Mesendoderm (in vitro differentiated cells): ENCODE measurements at regions not wholly inside any gene's neighbourhood (a gene's known extent, or its start where the extent isn't known, plus 50 kb on each side); places are given as distances from the start of the nearest gene placed in this dataset.

Experiments used
- DNase-seq: peaks from one replicate; pipeline ENCODE4 v3.0.0; 2013
- H2AK5ac ChIP-seq: 2 replicates; pipeline ENCODE4 v1.6.1; 2013; ENCODE audit warnings: low read length, inconsistent platforms
- H2BK120ac ChIP-seq: 2 replicates; pipeline ENCODE4 v1.6.1; 2013; ENCODE audit warnings: low read depth, mild to moderate bottlenecking, low read length, moderate library complexity, mixed read lengths
- H2BK15ac ChIP-seq: replicated peaks from 2 replicates; pipeline ENCODE4 v1.6.1; 2013; ENCODE audit warnings: low read depth, mild to moderate bottlenecking, moderate library complexity
- H2BK5ac ChIP-seq: 2 replicates; pipeline ENCODE4 v1.6.1; 2013; ENCODE audit warnings: low read length, inconsistent platforms
- H3K18ac ChIP-seq: 2 replicates; pipeline ENCODE4 v1.6.1; 2013; ENCODE audit warnings: mild to moderate bottlenecking, low read length, mixed read lengths
- H3K23ac ChIP-seq: one replicate; pipeline ENCODE4 v1.6.1; 2013; ENCODE audit warnings: low read length
- H3K27ac ChIP-seq: 2 replicates; pipeline ENCODE4 v1.5.1; 2013; ENCODE audit warnings: low read depth, mild to moderate bottlenecking, inconsistent platforms, low read length, moderate library complexity
- H3K27me3 ChIP-seq: 2 replicates; pipeline ENCODE4 v1.6.1; 2013; ENCODE audit warnings: low read length, control low read depth, mild to moderate bottlenecking, inconsistent platforms; ENCODE audit not compliant: insufficient read depth, poor library complexity
- H3K36me3 ChIP-seq: 2 replicates; pipeline ENCODE4 v1.6.1; 2013; ENCODE audit warnings: low read length, inconsistent platforms; ENCODE audit not compliant: control insufficient read depth, insufficient read depth
- H3K4ac ChIP-seq: one replicate; pipeline ENCODE4 v1.6.1; 2013; ENCODE audit warnings: low read depth, mild to moderate bottlenecking, low read length, moderate library complexity
- H3K4me1 ChIP-seq: 2 replicates; pipeline ENCODE4 v1.6.1; 2013; ENCODE audit warnings: low read depth, low read length, inconsistent platforms; ENCODE audit not compliant: control insufficient read depth
- H3K4me2 ChIP-seq: 2 replicates; pipeline ENCODE4 v1.6.1; 2013; ENCODE audit warnings: low read length
- H3K4me3 ChIP-seq: 2 replicates; pipeline ENCODE4 v1.5.1; 2013; ENCODE audit warnings: mild to moderate bottlenecking, low read length
- H3K56ac ChIP-seq: one replicate; pipeline ENCODE4 v1.6.1; 2013; ENCODE audit warnings: low read length
- H3K79me1 ChIP-seq: 2 replicates; pipeline ENCODE4 v1.6.1; 2013; ENCODE audit warnings: low read length, inconsistent platforms
- H3K79me2 ChIP-seq: 2 replicates; pipeline ENCODE4 v1.6.1; 2013; ENCODE audit warnings: mild to moderate bottlenecking, low read length; ENCODE audit not compliant: control insufficient read depth, insufficient read depth
- H3K9ac ChIP-seq: 2 replicates; pipeline ENCODE4 v1.6.1; 2013; ENCODE audit warnings: low read length, inconsistent platforms
- H4K5ac ChIP-seq: one replicate; pipeline ENCODE4 v1.6.1; 2013; ENCODE audit warnings: low read length
- H4K8ac ChIP-seq: one replicate; pipeline ENCODE4 v1.6.1; 2013; ENCODE audit warnings: low read depth, mild to moderate bottlenecking, control low read depth, low read length, moderate library complexity
- WGBS: extraction: QIAGEN DNeasy Blood & Tissue Kit; methylation state at CpG from one replicate; pipeline ENCODE4 v1.1.7; 2013; ENCODE audit warnings: low lambda C conversion rate, missing lambda C conversion rate; ENCODE audit not compliant: insufficient coverage; ENCODE audit errors: extremely low coverage; 5-methylcytosine and 5-hydroxymethylcytosine counted together

DNA sequence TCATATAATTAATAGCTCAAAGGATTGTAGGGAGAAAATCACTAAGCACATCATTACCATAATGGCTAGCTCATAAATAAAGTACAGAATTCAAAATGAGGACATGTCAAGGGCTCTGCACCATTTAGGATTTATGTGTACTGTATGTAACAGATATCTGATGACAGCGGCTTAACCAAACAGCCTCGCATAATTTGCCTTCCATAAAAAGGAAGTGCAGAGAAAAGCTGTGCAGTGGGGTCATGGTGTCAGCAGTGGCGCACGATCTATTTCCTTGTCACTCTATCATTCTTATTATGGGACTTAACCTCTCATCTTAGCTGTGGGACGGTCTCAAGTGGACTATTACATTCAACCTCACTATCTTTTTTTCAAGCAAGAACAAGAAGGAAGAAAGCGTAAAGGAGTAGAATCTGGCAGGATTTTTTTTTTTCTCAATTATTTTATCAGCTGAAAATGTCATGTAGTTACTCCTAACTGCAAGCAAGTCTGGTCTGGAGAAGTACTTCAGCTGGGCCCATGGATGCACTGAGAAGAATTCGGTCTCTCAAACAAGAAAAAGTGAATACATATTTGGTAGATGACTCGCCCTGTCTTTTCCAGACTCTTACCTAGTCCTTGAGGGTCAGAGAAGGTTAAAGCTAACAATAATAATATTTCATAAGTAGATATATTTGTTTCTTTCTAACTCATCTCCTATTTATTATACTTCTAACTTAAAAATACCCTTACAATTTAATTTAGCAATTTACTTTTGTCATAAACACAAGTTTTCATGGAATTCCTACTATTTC, 94.6 kb downstream of the COX18 start:
- Histone ChIP-seq H3K4me2 (no peak overlapping the region), H3K4me1 (no peaks in the 10 kb centered on the region), H2AK5ac (no peak overlapping the region), H2BK15ac (no peak overlapping the region), H3K36me3 (no peaks in the 10 kb centered on the region), H3K9ac (no peak overlapping the region), H2BK5ac (no peak overlapping the region), H3K4ac (no peak overlapping the region), H4K8ac (no peak overlapping the region), H3K23ac (no peak overlapping the region), H4K5ac (no peak overlapping the region), H3K79me2 (no peaks in the 10 kb centered on the region), H3K79me1 (no peaks in the 10 kb centered on the region), H3K56ac (no peak overlapping the region), H3K18ac (no peak overlapping the region), H2BK120ac (no peak overlapping the region), H3K27ac (no peak overlapping the region), H3K4me3 (no peak overlapping the region), H3K27me3 (no peaks in the 10 kb centered on the region)
- DNase-seq, result peak; percentile 21
- WGBS, result no CpG with 5 or more reads among the region's 8 CpGs

DNA sequence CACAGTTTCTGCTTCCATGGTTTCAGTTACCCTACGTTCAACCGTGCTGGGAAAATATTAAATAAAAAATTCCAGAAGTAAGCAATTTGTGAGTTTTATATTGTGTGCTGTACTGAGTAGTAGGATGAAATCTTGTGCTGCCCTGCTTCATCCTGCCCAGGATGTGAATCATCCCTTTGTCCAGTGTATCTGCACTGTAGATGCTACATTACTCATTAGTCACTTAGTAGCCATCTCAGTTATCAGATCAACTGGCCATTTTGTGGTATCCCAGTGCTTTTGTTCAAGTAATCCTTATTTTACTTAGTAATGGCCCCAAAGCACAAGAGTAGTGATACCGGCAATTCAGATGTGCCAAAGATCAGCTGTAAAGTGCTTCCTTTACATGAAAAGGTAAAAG, 97.9 kb downstream of the COX18 start:
- no peak overlapping the region for H3K18ac ChIP-seq
- H3K27ac ChIP-seq, result no peak overlapping the region
- no peaks in the 10 kb centered on the region for H3K79me2 ChIP-seq
- H2BK120ac ChIP-seq, result no peak overlapping the region
- WGBS, result no CpG with 5 or more reads among the region's 3 CpGs
- H4K8ac ChIP-seq, result no peak overlapping the region
- H2BK5ac ChIP-seq, result no peak overlapping the region
- H2AK5ac ChIP-seq, result no peak overlapping the region
- H3K27me3 ChIP-seq, result no peaks in the 10 kb centered on the region
- no peak overlapping the region for H4K5ac ChIP-seq
- no peak overlapping the region for H3K9ac ChIP-seq
- no peak overlapping the region for H3K4ac ChIP-seq
- H3K4me2 ChIP-seq, result no peak overlapping the region
- H3K36me3 ChIP-seq, result no peaks in the 10 kb centered on the region
- H3K56ac ChIP-seq, result no peak overlapping the region
- no peak overlapping the region for H3K23ac ChIP-seq
- H3K79me1 ChIP-seq, result no peaks in the 10 kb centered on the region
- H2BK15ac ChIP-seq, result no peak overlapping the region
- H3K4me3 ChIP-seq, result no peak overlapping the region
- no peaks in the 10 kb centered on the region for H3K4me1 ChIP-seq
- no peak for DNase-seq

DNA sequence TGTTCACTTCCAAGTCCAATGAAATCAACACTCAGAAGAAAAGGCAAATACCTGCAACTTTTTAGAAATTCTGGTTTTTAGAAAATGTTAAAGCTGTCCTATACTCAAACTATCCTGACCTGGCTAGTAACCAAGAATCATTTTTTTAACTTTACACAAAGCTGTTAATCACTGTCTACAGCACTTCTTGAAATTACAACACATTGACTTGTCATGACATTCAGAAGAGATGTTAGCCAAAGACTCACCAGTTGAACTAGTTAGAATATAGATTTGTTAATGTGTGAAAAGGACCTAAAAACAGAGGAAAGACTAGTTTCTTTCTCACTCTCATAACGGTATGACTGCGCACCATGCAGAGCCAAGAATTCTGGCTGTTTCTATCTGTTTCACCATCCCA, 98.8 kb downstream of the COX18 start:
- Histone ChIP-seq H3K18ac (no peak overlapping the region), H3K23ac (no peak overlapping the region), H2BK5ac (no peak overlapping the region), H3K79me2 (no peaks in the 10 kb centered on the region), H2BK120ac (no peak overlapping the region), H3K4me3 (no peak overlapping the region), H3K27me3 (no peaks in the 10 kb centered on the region), H2BK15ac (no peak overlapping the region), H2AK5ac (no peak overlapping the region), H4K8ac (no peak overlapping the region), H3K4ac (no peak overlapping the region), H3K9ac (no peak overlapping the region), H3K4me2 (no peak overlapping the region), H3K79me1 (no peaks in the 10 kb centered on the region), H3K27ac (no peak overlapping the region), H3K36me3 (no peaks in the 10 kb centered on the region), H3K4me1 (no peaks in the 10 kb centered on the region), H3K56ac (no peak overlapping the region), H4K5ac (no peak overlapping the region)
- WGBS, result no CpG with 5 or more reads among the region's 2 CpGs
- DNase-seq, result no peak

DNA sequence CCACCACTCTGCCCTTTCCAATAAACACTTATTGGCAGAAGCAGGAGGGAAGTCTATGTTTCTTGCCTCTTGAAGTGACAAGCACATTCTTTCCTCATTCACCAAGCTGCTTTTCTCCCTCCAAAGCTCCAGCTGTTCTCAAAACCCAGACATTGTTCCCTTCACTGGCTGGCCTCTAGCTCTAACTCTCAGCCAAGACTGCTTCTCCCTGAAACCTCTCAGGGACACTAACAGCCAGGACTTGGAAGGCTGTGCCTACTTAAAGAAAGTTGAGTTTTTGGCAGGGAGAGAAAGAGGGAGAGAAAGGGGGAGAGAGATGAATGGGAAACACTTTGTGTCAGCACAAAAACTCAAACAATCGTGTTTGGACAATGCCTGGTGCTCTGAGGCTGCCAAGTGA, 99.5 kb downstream of the COX18 start:
- no peak overlapping the region for H3K56ac ChIP-seq
- H2BK120ac ChIP-seq, result no peak overlapping the region
- no peaks in the 10 kb centered on the region for H3K79me1 ChIP-seq
- no peak for DNase-seq
- no peak overlapping the region for H2BK5ac ChIP-seq
- no peaks in the 10 kb centered on the region for H3K79me2 ChIP-seq
- H4K8ac ChIP-seq, result no peak overlapping the region
- H3K27me3 ChIP-seq, result no peaks in the 10 kb centered on the region
- H3K27ac ChIP-seq, result no peak overlapping the region
- no peak overlapping the region for H2AK5ac ChIP-seq
- H3K4ac ChIP-seq, result no peak overlapping the region
- no CpG with 5 or more reads among the region's 1 CpG for WGBS
- no peaks in the 10 kb centered on the region for H3K4me1 ChIP-seq
- H2BK15ac ChIP-seq, result no peak overlapping the region
- H3K9ac ChIP-seq, result no peak overlapping the region
- H3K18ac ChIP-seq, result no peak overlapping the region
- H3K4me2 ChIP-seq, result no peak overlapping the region
- H3K4me3 ChIP-seq, result no peak overlapping the region
- no peaks in the 10 kb centered on the region for H3K36me3 ChIP-seq
- H3K23ac ChIP-seq, result no peak overlapping the region
- no peak overlapping the region for H4K5ac ChIP-seq

DNA sequence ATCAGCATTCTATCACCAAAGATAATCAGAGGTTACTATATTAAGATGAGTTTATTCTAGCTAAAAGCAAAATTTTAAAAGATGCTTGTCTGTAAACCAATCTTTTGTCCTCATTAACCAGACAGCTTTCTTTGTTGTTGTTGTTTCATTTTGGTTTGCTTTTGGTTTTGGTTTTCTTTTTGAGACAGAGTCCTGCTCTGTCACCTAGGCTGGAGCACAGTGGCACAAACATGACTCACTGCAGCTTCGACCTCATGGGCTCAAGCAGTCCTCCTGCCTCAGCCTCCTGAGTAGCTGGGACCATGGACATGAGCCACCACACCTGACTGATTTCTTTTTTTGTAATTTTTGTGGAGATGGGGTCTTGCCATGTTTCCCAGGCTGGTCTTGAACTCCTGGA, 102.9 kb downstream of the COX18 start:
- no peak overlapping the region for H4K8ac ChIP-seq
- no peak overlapping the region for H3K4me3 ChIP-seq
- no peak overlapping the region for H3K4ac ChIP-seq
- no peaks in the 10 kb centered on the region for H3K79me1 ChIP-seq
- DNase-seq, result no peak
- H3K36me3 ChIP-seq, result no peaks in the 10 kb centered on the region
- no peaks in the 10 kb centered on the region for H3K79me2 ChIP-seq
- no peak overlapping the region for H2BK15ac ChIP-seq
- no peak overlapping the region for H3K27ac ChIP-seq
- no peak overlapping the region for H3K18ac ChIP-seq
- no peaks in the 10 kb centered on the region for H3K27me3 ChIP-seq
- no peak overlapping the region for H2AK5ac ChIP-seq
- H3K4me1 ChIP-seq, result no peaks in the 10 kb centered on the region
- H3K56ac ChIP-seq, result no peak overlapping the region
- no peak overlapping the region for H3K9ac ChIP-seq
- no peak overlapping the region for H4K5ac ChIP-seq
- no peak overlapping the region for H3K4me2 ChIP-seq
- no peak overlapping the region for H2BK120ac ChIP-seq
- WGBS, result no CpG with 5 or more reads among the region's 1 CpG
- H2BK5ac ChIP-seq, result no peak overlapping the region
- no peak overlapping the region for H3K23ac ChIP-seq

DNA sequence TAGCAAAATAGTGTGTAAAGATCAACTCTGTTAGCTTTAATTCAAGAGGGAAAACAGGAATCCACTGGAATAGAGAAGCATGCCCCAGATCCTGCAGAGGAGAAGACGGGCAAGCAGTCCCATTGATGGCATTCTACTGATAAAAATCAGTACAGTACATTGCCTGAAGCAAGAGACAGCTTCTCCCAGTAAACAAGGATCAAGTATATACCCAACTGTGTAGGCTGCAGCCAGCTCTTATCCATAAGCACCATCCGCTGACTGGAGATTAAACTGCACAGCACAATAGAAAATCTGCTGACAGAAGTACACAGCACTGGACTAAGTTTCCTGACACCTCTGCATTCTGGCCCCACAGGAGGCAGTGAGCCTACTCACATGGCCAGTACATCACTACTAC, 110.1 kb downstream of the COX18 start:
- H2BK120ac ChIP-seq, result no peak overlapping the region
- no peak overlapping the region for H3K56ac ChIP-seq
- H2BK5ac ChIP-seq, result no peak overlapping the region
- no peak overlapping the region for H3K9ac ChIP-seq
- H4K8ac ChIP-seq, result no peak overlapping the region
- no peak overlapping the region for H3K27ac ChIP-seq
- H3K4me1 ChIP-seq, result no peaks in the 10 kb centered on the region
- H3K79me2 ChIP-seq, result no peaks in the 10 kb centered on the region
- no peak overlapping the region for H3K18ac ChIP-seq
- no peak overlapping the region for H3K4me3 ChIP-seq
- whole genome bisulfite sequencing, result no CpG with 5 or more reads among the region's 2 CpGs
- no peak overlapping the region for H3K23ac ChIP-seq
- H3K4ac ChIP-seq, result no peak overlapping the region
- no peak overlapping the region for H3K4me2 ChIP-seq
- H3K27me3 ChIP-seq, result no peaks in the 10 kb centered on the region
- no peak overlapping the region for H2AK5ac ChIP-seq
- no peaks in the 10 kb centered on the region for H3K79me1 ChIP-seq
- H4K5ac ChIP-seq, result no peak overlapping the region
- no peak overlapping the region for H2BK15ac ChIP-seq
- no peaks in the 10 kb centered on the region for H3K36me3 ChIP-seq
- DNase-seq, result no peak
